PFSK-1 (cell line): ENCODE measurements at regions not wholly inside any gene's neighbourhood (a gene's known extent, or its start where the extent isn't known, plus 50 kb on each side); places are given as distances from the start of the nearest gene placed in this dataset.

ENCODE experiments used
- FOXP2 ChIP-seq: optimal IDR thresholded peaks from 2 replicates; pipeline ENCODE3; 2011; ENCODE audit warnings: borderline replicate concordance, control low read depth, inconsistent platforms; ENCODE audit not compliant: insufficient read depth; ENCODE audit errors: extremely low read length, extremely low read depth
- POLR2AphosphoS5 ChIP-seq: IDR thresholded peaks from 2 replicates; pipeline ENCODE4 v1.6.1; 2012; ENCODE audit warnings: low read depth, mild to moderate bottlenecking, control low read depth, low read length, moderate library complexity
- REST ChIP-seq, 2 experiments: IDR thresholded peaks; 2 replicates each; pipeline versions ENCODE4 v1.6.1 to v1.8.0; 2011 to 2012; ENCODE audit warnings: low read depth in 2 of 2, low read length in 2 of 2, control low read depth in 1 of 2, inconsistent platforms in 1 of 2, mild to moderate bottlenecking in 1 of 2, moderate library complexity in 1 of 2; ENCODE audit not compliant: insufficient read depth in 1 of 2
- SIN3A ChIP-seq: IDR thresholded peaks from 2 replicates; pipeline ENCODE4 v1.6.1; 2012; ENCODE audit warnings: mild to moderate bottlenecking, low read length, moderate library complexity, borderline replicate concordance; ENCODE audit not compliant: insufficient read depth
- TAF1 ChIP-seq: IDR thresholded peaks from 2 replicates; pipeline ENCODE4 v1.6.1; 2012; ENCODE audit warnings: low read length, control low read depth, borderline replicate concordance; ENCODE audit not compliant: insufficient read depth

GRCh38 chrX:14228611-14229010 lies 198.9 kb upstream of the GEMIN8 start:
- TF ChIP-seq POLR2AphosphoS5 = no peak
- no peak for TF ChIP-seq REST (IDR thresholded peaks at IDR 0.05; ENCODE audit: insufficient read depth in 1 of 2, low read depth in 2 of 2, low read length in 2 of 2)
- TF ChIP-seq FOXP2 = no peak
- no peak for TF ChIP-seq SIN3A
- no peak for TF ChIP-seq TAF1

GRCh38 chrX:14220386-14220944 lies 190.8 kb upstream of the GEMIN8 start:
- TF ChIP-seq SIN3A (no peak), TAF1 (no peak), REST (IDR thresholded peaks at IDR 0.05; ENCODE audit: insufficient read depth in 1 of 2, low read depth in 2 of 2, low read length in 2 of 2) (no peak), FOXP2 (no peak), POLR2AphosphoS5 (no peak)

- TF ChIP-seq SIN3A (no peak), FOXP2 (no peak), REST (IDR thresholded peaks at IDR 0.05; ENCODE audit: insufficient read depth in 1 of 2, low read depth in 2 of 2, low read length in 2 of 2) (no peak), POLR2AphosphoS5 (no peak), TAF1 (no peak)
Observed at GRCh38 chrX:14209034-14209433, 179.3 kb upstream of the GEMIN8 start.

- no peak for TF ChIP-seq SIN3A
- TF ChIP-seq FOXP2 = no peak
- no peak for TF ChIP-seq REST (IDR thresholded peaks at IDR 0.05; ENCODE audit: insufficient read depth in 1 of 2, low read depth in 2 of 2, low read length in 2 of 2)
- TF ChIP-seq POLR2AphosphoS5 = no peak
- TF ChIP-seq TAF1 = no peak
Observed at GRCh38 chrX:14194711-14195110, 165.0 kb upstream of the GEMIN8 start.

- no peak for TF ChIP-seq POLR2AphosphoS5
Observed at GRCh38 chrX:14193547-14193946, 163.9 kb upstream of the GEMIN8 start.
